ENCODE measurements at regions not wholly inside any gene's neighbourhood (a gene's known extent, or its start where the extent isn't known, plus 50 kb on each side); places are given as distances from the start of the nearest gene placed in this dataset.

- DNase-seq = no peak
Measured at GRCh38 chr19:31154021-31154420, 195.2 kb downstream of the TSHZ3 start.

- no peak for DNase-seq
Measured at GRCh38 chr19:31152906-31153305, 196.3 kb downstream of the TSHZ3 start.

- no peak for DNase-seq
Measured at GRCh38 chr19:31149441-31149941, 199.7 kb downstream of the TSHZ3 start.

- DNase-seq = no peak
Measured at GRCh38 chr19:31148671-31149070, 200.6 kb downstream of the TSHZ3 start.

DNA sequence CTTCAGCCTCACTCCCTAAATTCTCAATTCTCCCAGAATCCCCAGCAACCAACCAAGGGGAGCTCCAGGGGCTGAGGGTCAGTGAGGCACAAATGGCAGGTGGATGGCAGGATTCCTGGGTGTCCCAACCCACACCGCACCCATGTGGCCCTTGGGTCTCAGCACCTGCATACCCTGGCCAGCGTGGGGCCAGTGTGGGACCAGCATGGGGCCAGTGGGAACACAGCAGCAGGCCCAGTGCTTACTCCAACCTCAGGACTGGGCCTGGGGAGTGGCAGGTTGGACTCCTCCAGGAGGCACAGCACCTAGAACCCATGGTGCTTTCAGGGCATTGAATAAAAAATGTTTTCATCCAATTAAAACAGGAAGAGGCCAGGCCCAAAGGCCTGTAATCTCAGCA is 202.0 kb downstream of the TSHZ3 start:
- no peak for DNase-seq

- no peak for DNase-seq
Measured at GRCh38 chr19:31146546-31147183, 202.6 kb downstream of the TSHZ3 start.

DNA sequence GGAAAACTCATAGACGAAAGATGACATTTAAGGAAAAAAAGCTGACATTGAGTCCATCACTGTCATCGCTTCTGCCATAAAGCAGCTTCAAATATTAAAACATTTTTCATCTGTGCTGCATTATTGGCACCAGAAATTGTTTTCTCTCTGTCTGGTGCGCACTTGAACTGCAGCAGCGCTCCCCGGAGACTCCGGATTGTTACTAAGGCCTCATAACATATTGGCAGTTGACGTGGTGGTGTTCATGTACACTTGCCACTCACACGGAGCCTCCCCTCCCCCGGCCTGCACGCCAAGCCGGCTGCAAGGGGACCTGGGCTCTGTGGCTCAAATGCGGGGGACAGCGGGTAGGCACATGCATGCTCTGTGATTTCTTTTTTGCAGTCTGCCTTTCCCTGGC is 203.2 kb downstream of the TSHZ3 start:
- DNase-seq = no peak

- DNase-seq = no peak
Measured at GRCh38 chr19:31145007-31145406, 204.2 kb downstream of the TSHZ3 start.

GRCh38 chr19:31144075-31144870 is 205.0 kb downstream of the TSHZ3 start:
- no peak for DNase-seq

- DNase-seq = no peak
Measured at GRCh38 chr19:31141301-31141700, 207.9 kb downstream of the TSHZ3 start.

- DNase-seq = no peak
Measured at GRCh38 chr19:31140717-31141116, 208.5 kb downstream of the TSHZ3 start.

GRCh38 chr19:31139871-31140505 is 209.2 kb downstream of the TSHZ3 start:
- no peak for DNase-seq

GRCh38 chr19:31138077-31138476 is 211.2 kb downstream of the TSHZ3 start:
- DNase-seq = no peak

DNA sequence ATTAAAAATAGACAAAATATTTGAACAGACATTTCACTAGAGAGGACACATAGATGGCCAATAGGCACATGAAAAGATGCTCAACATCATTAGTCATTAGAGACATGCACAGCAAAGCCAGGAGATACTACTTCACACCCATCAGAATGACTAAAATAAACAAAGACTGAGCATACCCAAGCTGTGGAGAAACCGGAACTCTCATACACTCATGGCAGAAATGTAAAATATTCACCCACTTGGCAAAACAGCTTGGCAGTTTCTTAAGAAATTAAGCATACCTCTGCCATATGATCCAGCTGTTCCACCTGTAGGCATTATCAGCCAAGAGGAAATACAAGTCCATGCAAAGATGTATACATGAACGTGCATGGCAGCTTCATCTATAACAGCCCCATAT is 213.4 kb downstream of the TSHZ3 start:
- DNase-seq = no peak

- no peak for DNase-seq
Measured at GRCh38 chr19:31132753-31133110, 216.5 kb downstream of the TSHZ3 start.

DNA sequence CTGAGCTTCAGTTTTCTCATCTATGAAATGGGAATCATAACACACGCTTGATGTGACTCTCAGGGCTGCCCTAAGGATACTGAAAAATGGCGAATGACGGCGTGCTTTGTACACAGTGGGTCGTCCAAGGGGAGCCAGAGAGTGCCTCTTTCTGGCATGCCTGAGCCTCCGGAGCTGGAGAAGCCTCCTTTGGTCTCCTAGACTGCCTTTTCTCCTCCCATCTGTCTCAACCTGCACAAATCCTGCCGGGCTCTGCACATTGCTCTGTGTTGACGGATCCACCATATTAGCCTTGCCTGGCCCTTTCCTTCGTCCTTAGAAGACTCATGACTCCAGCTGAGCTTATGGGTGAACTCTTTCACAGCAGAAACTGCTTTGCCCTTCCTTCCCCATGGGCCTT is 220.9 kb downstream of the TSHZ3 start:
- no peak for DNase-seq

- DNase-seq = no peak
Measured at GRCh38 chr19:31127134-31127967, 221.9 kb downstream of the TSHZ3 start.

- no peak for DNase-seq
Measured at GRCh38 chr19:31126236-31126635, 223.0 kb downstream of the TSHZ3 start.

GRCh38 chr19:31125071-31125470 is 224.2 kb downstream of the TSHZ3 start:
- DNase-seq = no peak

- no peak for DNase-seq
Measured at GRCh38 chr19:31121501-31121900, 227.7 kb downstream of the TSHZ3 start.

GRCh38 chr19:31120952-31121351 is 228.3 kb downstream of the TSHZ3 start:
- DNase-seq = no peak

GRCh38 chr19:31119951-31120690 is 229.1 kb downstream of the TSHZ3 start:
- no peak for DNase-seq
